ENCODE measurements at regions not wholly inside any gene's neighbourhood (a gene's known extent, or its start where the extent isn't known, plus 50 kb on each side); places are given as distances from the start of the nearest gene placed in this dataset.

DNA sequence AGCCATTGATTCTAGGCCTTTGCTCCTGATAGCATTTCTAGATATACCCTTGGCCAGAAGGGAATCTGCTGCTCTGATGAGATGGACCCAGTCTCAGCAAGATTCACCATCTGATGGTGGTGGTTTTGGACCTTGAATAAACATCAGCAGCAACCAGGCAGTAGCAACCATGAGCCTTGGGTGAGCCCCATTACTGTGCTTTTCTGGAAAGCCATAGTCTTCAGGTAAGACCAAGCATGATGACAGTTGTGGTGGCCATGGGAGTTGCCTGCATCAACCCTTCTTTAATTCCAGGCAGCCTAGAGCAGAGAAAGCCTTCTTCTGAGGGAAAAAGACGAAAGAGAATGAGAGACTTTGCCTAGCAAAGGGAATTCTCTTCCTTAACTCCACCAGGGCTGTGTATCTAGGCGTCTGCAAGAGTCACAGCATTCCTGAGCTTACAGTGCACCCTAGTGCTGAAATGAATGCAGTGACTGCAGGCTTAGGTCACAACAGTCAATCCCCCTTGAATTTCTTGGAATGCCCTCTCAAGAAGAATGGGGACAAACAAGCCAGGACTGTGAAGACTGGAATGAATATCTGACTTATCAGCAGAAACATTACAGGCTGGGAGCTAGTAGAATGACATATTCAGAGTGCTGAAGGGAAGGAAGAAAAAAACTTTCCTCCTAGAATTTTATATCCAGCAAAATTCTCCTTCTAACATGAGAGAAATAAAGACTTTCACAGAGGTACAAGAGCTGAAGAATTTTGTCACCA is 942.4 kb upstream of the PCDH20 start:
- TF ChIP-seq, protein P1, sequence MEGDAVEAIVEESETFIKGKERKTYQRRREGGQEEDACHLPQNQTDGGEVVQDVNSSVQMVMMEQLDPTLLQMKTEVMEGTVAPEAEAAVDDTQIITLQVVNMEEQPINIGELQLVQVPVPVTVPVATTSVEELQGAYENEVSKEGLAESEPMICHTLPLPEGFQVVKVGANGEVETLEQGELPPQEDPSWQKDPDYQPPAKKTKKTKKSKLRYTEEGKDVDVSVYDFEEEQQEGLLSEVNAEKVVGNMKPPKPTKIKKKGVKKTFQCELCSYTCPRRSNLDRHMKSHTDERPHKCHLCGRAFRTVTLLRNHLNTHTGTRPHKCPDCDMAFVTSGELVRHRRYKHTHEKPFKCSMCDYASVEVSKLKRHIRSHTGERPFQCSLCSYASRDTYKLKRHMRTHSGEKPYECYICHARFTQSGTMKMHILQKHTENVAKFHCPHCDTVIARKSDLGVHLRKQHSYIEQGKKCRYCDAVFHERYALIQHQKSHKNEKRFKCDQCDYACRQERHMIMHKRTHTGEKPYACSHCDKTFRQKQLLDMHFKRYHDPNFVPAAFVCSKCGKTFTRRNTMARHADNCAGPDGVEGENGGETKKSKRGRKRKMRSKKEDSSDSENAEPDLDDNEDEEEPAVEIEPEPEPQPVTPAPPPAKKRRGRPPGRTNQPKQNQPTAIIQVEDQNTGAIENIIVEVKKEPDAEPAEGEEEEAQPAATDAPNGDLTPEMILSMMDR (IDR thresholded peaks at IDR 0.05), result no peak
- H3K4me3 ChIP-seq, result no peak overlapping the region
- no peak for DNase-seq
- H3K9me3 ChIP-seq, result peaks cover 11% of the 10 kb centered on the region
- ATAC-seq, result no peak
- H3K4me1 ChIP-seq (ENCODE audit: low read depth), result no peaks in the 10 kb centered on the region
- no peaks in the 10 kb centered on the region for H3K36me3 ChIP-seq (ENCODE audit: low read depth)
- intact Hi-C loops (cut with DNase I, micrococcal nuclease), result no loop called here

DNA sequence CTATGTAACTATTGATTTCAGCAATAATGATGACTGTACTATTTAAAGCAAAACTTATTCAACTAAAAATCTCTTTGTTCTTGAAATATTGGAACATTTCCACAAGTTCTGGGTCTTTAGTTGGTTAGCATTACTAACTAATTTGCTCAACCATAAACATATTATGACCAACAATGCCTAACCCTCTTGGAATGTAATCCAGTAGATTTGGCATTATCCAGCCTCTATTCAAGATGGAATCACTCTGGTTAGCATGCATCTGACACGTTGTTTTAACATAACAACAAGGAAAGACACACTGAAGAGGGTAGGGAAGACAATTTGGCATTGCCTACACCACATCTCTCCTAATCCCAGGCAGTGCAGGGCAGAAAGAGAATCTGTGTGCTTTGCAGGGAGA is 941.3 kb upstream of the PCDH20 start:
- Histone ChIP-seq H3K9me3 (peaks cover 15% of the 10 kb centered on the region), H3K36me3 (ENCODE audit: low read depth) (no peaks in the 10 kb centered on the region), H3K4me3 (no peak overlapping the region), H3K4me1 (ENCODE audit: low read depth) (no peaks in the 10 kb centered on the region)
- DNase-seq (no peak), ATAC-seq (no peak)
- intact Hi-C loops (cut with DNase I, micrococcal nuclease), result no loop called here
- TF ChIP-seq, protein P1 (IDR thresholded peaks at IDR 0.05), result no peak

DNA sequence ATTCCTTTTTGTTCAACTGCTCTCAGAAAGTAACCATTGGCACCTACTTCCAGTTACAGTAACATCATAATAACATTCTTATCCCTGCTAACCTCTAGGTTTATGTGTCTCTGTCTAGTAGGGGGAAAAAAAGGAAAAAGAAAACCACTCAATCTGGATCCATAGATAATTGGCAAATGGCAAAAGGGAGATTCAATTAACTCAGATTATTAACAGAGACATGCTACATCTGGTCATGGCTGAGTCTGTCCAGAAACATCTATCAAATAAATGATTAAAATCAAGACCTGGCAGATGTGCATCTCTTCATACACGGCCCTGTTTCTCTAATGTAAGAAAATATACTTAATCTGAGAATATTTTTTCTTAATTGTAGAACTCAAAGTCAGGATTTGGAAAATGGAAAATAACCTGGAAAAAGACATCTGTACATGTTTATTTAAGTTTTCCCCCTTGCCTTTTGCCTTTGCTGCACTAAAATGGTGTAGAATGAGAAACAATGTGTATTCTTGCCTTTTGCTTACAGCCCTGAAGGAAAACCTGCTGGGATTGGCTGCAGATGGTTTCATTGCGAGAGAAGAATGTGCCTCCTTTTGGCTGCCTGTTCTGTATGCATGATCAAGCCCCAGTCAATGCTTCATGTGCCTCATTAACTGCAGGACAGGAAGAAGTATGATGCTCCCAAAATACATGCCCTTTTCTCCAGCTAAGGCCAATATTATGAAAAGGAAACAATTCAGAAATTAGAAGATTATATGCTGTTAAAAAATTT is 921.6 kb upstream of the PCDH20 start:
- Histone ChIP-seq H3K4me3 (no peak overlapping the region), H3K36me3 (ENCODE audit: low read depth) (no peaks in the 10 kb centered on the region), H3K9me3 (peaks cover 11% of the 10 kb centered on the region), H3K4me1 (ENCODE audit: low read depth) (no peaks in the 10 kb centered on the region)
- TF ChIP-seq, protein P1 (IDR thresholded peaks at IDR 0.05), result no peak
- DNase-seq (no peak), ATAC-seq (no peak)
- intact Hi-C loops (cut with DNase I, micrococcal nuclease), result no loop called here

DNA sequence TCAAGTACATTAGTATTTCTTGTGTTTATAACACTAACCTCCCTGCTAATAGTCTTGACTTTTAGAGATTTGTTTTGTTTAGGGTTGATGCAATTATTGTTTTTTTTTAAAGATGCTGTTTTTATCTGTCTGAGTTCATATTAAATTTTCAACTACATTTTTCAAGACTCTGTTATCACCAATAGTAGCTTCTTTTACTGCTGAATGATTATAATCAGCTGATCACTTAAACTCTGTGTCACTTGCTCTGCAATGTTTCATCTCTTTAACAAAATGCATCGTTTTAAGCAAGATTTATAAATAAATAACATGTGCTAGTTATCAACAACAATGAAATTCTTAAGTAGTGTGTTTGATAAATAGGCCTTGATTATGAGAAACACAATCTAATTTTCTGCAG is 920.9 kb upstream of the PCDH20 start:
- ATAC-seq, result no peak
- intact Hi-C loops (cut with DNase I, micrococcal nuclease), result no loop called here

DNA sequence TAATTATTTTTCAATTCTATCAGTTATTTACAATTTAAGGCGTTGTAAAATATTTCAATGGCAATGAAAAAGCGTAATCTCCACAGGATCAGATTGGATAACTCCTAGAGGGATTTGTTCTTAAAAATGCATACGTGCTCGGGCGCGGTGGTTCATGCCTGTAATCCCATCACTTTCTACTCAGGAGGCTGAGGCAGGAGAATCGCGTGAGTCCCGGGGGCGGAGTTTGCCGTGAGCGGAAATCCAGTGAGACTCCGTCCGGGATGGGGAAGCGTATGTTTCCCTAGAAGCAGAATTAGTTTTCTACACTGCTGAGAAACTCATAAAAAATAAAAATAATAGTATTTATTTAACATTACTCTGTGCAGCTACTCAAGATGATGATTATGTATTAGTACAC is 917.8 kb upstream of the PCDH20 start:
- no peak for DNase-seq
- peaks cover 7% of the 10 kb centered on the region for H3K9me3 ChIP-seq
- no peaks in the 10 kb centered on the region for H3K4me1 ChIP-seq (ENCODE audit: low read depth)
- TF ChIP-seq, protein P1 (IDR thresholded peaks at IDR 0.05), result no peak
- no peak for ATAC-seq
- H3K36me3 ChIP-seq (ENCODE audit: low read depth), result no peaks in the 10 kb centered on the region
- H3K4me3 ChIP-seq, result no peak overlapping the region
- intact Hi-C loops (cut with DNase I, micrococcal nuclease), result no loop called here

More for the DNA sequence above, 920.9 kb upstream of the PCDH20 start:
- no peak for DNase-seq
- Histone ChIP-seq H3K4me3 (no peak overlapping the region), H3K36me3 (ENCODE audit: low read depth) (no peaks in the 10 kb centered on the region), H3K4me1 (ENCODE audit: low read depth) (no peaks in the 10 kb centered on the region), H3K9me3 (peaks cover 13% of the 10 kb centered on the region)
- TF ChIP-seq, protein P1 (IDR thresholded peaks at IDR 0.05), result no peak

Measured in mucosa of descending colon (tissue), 3 donors.